OCI-LY1 (cell line): ENCODE measurements at regions not wholly inside any gene's neighbourhood (a gene's known extent, or its start where the extent isn't known, plus 50 kb on each side); places are given as distances from the start of the nearest gene placed in this dataset.
"Not testable (repeated sequence)": the region's sequence is repeated elsewhere in the genome, so short reads cannot be mapped to it uniquely, and the experiment has no call there.

Experiments used
- H2AFZ ChIP-seq: fragments of 200-600 bp; sonication (generic), shearing (Covaris generic); 2 replicates; pipeline ENCODE4 v1.6.0; 2014; ENCODE audit warnings: antibody characterized with exemption, mild to moderate bottlenecking, low read length
- H3F3A ChIP-seq: fragments of 200-600 bp; sonication (generic), shearing (Covaris generic); 2 replicates; pipeline ENCODE4 v1.6.0; 2014; ENCODE audit warnings: mild to moderate bottlenecking, antibody characterized with exemption, low read length, moderate library complexity; ENCODE audit not compliant: insufficient read depth
- H3K27ac ChIP-seq: fragments of 200-600 bp; sonication (generic); 2 replicates; pipeline ENCODE4 v1.5.1; 2014; ENCODE audit warnings: low read length, mixed run types, mild to moderate bottlenecking, low read depth; ENCODE audit not compliant: poor library complexity, severe bottlenecking
- H3K27me3 ChIP-seq: fragments of 200-600 bp; sonication (generic); 2 replicates; pipeline ENCODE4 v1.6.0; 2014; ENCODE audit warnings: antibody characterized with exemption, mild to moderate bottlenecking, low read length, moderate library complexity; ENCODE audit not compliant: insufficient read depth
- H3K36me3 ChIP-seq: fragments of 200-600 bp; sonication (generic); 2 replicates; pipeline ENCODE4 v1.6.1; 2014; ENCODE audit warnings: mild to moderate bottlenecking, antibody characterized with exemption, low read length, moderate library complexity, mixed read lengths; ENCODE audit not compliant: insufficient read depth
- H3K4me1 ChIP-seq: fragments of 200-600 bp; sonication (generic); 2 replicates; pipeline ENCODE4 v1.5.1; 2014; ENCODE audit warnings: mild to moderate bottlenecking, low read length, moderate library complexity; ENCODE audit not compliant: insufficient read depth, severe bottlenecking
- H3K4me2 ChIP-seq: fragments of 200-600 bp; sonication (generic), shearing (Covaris generic); 2 replicates; pipeline ENCODE4 v1.6.1; 2014; ENCODE audit warnings: low read length
- H3K4me3 ChIP-seq: fragments of 200-600 bp; sonication (generic); 2 replicates; pipeline ENCODE4 v1.5.1; 2014; ENCODE audit warnings: low read length, low read depth, mild to moderate bottlenecking, mixed read lengths; ENCODE audit not compliant: poor library complexity, severe bottlenecking
- H3K79me2 ChIP-seq: fragments of 200-600 bp; shearing (Covaris generic); 2 replicates; pipeline ENCODE4 v1.6.1; 2016; ENCODE audit warnings: mixed run types, low read length, mixed read lengths; ENCODE audit not compliant: insufficient read depth
- H3K9ac ChIP-seq: fragments of 200-600 bp; sonication (generic), shearing (Covaris generic); 2 replicates; pipeline ENCODE4 v1.6.1; 2014; ENCODE audit warnings: mild to moderate bottlenecking, low read length, mixed read lengths
- H3K9me2 ChIP-seq: fragments of 200-600 bp; sonication (generic), shearing (Covaris generic); 2 replicates; pipeline ENCODE4 v1.6.1; 2014; ENCODE audit warnings: low read depth, mild to moderate bottlenecking, low read length, mixed read lengths
- H3K9me3 ChIP-seq: fragments of 200-600 bp; shearing (Covaris generic); 2 replicates; pipeline ENCODE4 v1.6.1; 2014; ENCODE audit warnings: low read length, mixed read lengths
- H4K20me1 ChIP-seq: fragments of 200-600 bp; sonication (generic), shearing (Covaris generic); 2 replicates; pipeline ENCODE4 v1.6.0; 2016; ENCODE audit warnings: mild to moderate bottlenecking, low read length; ENCODE audit not compliant: insufficient read depth
- EZH2 ChIP-seq: fragments of 200-600 bp; sonication (generic), shearing (Covaris generic); IDR thresholded peaks from 2 replicates; pipeline ENCODE4 v1.8.0; 2017; ENCODE audit warnings: borderline replicate concordance, mixed run types, mild to moderate bottlenecking, antibody characterized with exemption, low read length, moderate library complexity, mixed read lengths
- TF ChIP-seq, protein P1 (sequence below): fragments of 200-600 bp; sonication (generic), shearing (Covaris generic); IDR thresholded peaks from 2 replicates; pipeline ENCODE4 v1.5.1; 2017; ENCODE audit warnings: mild to moderate bottlenecking, antibody characterized with exemption, low read length, moderate library complexity, mixed read lengths

- H3K9me2 ChIP-seq, H3K36me3 ChIP-seq, H3K4me3 ChIP-seq: not testable (repeated sequence)
Measured at GRCh38 chr1:91207691-91208090, 185.9 kb upstream of the ZNF644 start.

DNA sequence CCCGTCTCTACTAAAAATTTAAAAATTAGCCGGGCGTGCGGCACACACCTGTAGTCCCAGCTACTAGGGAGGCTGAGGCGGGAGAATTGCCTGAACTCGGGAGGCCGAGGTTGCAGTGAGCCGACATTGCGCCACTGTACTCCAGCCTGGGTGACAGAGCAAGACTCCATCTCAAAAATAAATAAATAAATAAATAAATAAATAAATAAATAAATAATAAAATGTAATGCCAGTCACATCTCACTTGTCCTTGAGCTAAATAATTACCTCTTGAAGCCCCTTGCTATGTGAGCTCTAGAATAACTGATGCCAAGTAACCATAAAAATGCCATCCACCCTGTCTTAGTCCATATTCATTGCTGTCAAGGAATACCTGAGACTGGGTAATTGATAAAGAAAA, 182.3 kb upstream of the ZNF644 start:
- not testable (repeated sequence) for H3F3A ChIP-seq, H3K36me3 ChIP-seq, H3K4me2 ChIP-seq, H3K4me1 ChIP-seq, H3K4me3 ChIP-seq, H3K79me2 ChIP-seq, H3K27me3 ChIP-seq, H2AFZ ChIP-seq, H3K27ac ChIP-seq, H3K9me3 ChIP-seq, H4K20me1 ChIP-seq, H3K9me2 ChIP-seq, H3K9ac ChIP-seq

More at GRCh38 chr1:91207691-91208090, 185.9 kb upstream of the ZNF644 start:
- H3K79me2 ChIP-seq, H4K20me1 ChIP-seq, H2AFZ ChIP-seq, H3K4me1 ChIP-seq, H3K9ac ChIP-seq, H3K4me2 ChIP-seq, H3K27ac ChIP-seq, H3K9me3 ChIP-seq, H3F3A ChIP-seq, H3K27me3 ChIP-seq: not testable (repeated sequence)

DNA sequence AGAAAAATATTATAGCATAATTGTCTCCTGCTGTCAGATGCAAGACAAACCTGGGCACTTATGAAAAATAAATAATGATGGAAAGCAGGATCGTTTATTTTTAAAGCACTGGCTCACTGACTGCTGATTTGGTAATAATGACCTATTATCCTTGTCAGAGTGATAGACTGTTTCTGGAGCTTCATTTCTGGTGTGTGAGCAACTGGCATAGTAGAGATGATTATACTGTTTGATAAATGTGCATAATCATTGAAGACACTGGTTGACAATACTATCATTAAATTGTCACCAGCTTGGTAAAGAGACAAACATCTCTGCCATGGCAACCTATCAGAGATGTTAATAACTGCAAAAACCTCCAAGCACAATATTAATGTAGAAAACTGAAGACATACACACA, 179.9 kb upstream of the ZNF644 start:
- H3K79me2 ChIP-seq = no peaks in the 10 kb centered on the region
- H3K9me2 ChIP-seq = no peaks in the 10 kb centered on the region
- H3K27me3 ChIP-seq = no peaks in the 10 kb centered on the region
- no peaks in the 10 kb centered on the region for H3F3A ChIP-seq
- no peaks in the 10 kb centered on the region for H3K4me1 ChIP-seq
- no peak overlapping the region for H3K27ac ChIP-seq
- H4K20me1 ChIP-seq = no peaks in the 10 kb centered on the region
- TF ChIP-seq EZH2 = no peak
- TF ChIP-seq, protein P1, sequence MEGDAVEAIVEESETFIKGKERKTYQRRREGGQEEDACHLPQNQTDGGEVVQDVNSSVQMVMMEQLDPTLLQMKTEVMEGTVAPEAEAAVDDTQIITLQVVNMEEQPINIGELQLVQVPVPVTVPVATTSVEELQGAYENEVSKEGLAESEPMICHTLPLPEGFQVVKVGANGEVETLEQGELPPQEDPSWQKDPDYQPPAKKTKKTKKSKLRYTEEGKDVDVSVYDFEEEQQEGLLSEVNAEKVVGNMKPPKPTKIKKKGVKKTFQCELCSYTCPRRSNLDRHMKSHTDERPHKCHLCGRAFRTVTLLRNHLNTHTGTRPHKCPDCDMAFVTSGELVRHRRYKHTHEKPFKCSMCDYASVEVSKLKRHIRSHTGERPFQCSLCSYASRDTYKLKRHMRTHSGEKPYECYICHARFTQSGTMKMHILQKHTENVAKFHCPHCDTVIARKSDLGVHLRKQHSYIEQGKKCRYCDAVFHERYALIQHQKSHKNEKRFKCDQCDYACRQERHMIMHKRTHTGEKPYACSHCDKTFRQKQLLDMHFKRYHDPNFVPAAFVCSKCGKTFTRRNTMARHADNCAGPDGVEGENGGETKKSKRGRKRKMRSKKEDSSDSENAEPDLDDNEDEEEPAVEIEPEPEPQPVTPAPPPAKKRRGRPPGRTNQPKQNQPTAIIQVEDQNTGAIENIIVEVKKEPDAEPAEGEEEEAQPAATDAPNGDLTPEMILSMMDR = no peak
- H2AFZ ChIP-seq = no peak overlapping the region
- no peak overlapping the region for H3K4me2 ChIP-seq
- no peak overlapping the region for H3K9ac ChIP-seq
- no peak overlapping the region for H3K4me3 ChIP-seq
- H3K36me3 ChIP-seq = no peaks in the 10 kb centered on the region
- H3K9me3 ChIP-seq = no peaks in the 10 kb centered on the region

GRCh38 chr1:91201176-91201575, 179.3 kb upstream of the ZNF644 start:
- no peaks in the 10 kb centered on the region for H3K9me2 ChIP-seq
- H3F3A ChIP-seq = no peaks in the 10 kb centered on the region
- H3K4me2 ChIP-seq = no peak overlapping the region
- H2AFZ ChIP-seq = no peak overlapping the region
- no peak overlapping the region for H3K4me3 ChIP-seq
- H3K27me3 ChIP-seq = no peaks in the 10 kb centered on the region
- no peaks in the 10 kb centered on the region for H3K36me3 ChIP-seq
- TF ChIP-seq, protein P1 = no peak
- TF ChIP-seq EZH2 = no peak
- H3K9me3 ChIP-seq = no peaks in the 10 kb centered on the region
- H3K79me2 ChIP-seq = no peaks in the 10 kb centered on the region
- H4K20me1 ChIP-seq = no peaks in the 10 kb centered on the region
- H3K4me1 ChIP-seq = no peaks in the 10 kb centered on the region
- H3K27ac ChIP-seq = no peak overlapping the region
- no peak overlapping the region for H3K9ac ChIP-seq
